ENCODE measurements at regions not wholly inside any gene's neighbourhood (a gene's known extent, or its start where the extent isn't known, plus 50 kb on each side); places are given as distances from the start of the nearest gene placed in this dataset.
"Not testable (repeated sequence)": the region's sequence is repeated elsewhere in the genome, so short reads cannot be mapped to it uniquely, and the experiment has no call there.

- peak; percentile 58 for DNase-seq
Measured at GRCh38 chr20:57092112-57092899, 174.1 kb downstream of the BMP7 start.

DNA sequence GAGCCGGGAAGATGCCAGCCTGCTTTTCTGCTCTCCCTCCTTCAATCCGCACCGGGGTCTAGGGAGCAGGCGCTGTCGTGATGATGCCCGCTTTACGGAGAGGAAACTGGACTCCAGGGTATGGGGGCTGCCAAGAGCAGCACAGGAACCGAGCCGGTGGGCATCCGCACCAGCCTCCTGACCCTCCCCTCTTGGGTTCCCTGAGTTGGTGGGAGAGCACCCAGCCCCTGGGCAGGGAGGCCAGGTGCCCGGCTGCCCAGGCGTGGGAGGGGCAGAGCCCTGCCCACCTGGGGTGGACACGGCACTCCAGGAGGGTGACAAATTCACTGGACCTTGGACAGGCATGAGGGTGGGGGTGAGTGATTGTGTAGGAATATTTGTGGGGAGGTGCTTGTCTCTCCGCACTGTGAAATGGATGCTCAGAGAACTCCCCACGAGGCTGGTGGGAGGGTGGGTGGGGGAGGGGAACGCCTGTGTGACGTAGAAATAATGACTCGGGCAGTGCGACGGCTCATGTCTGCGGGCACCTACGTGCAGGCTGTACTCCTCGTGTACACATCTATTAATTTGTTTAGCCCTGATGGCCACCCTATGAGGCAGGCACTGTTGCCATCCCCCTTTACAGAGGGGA lies 173.4 kb downstream of the BMP7 start:
- no peak for DNase-seq

- DNase-seq: no peak
Measured at GRCh38 chr20:57093766-57094165, 172.7 kb downstream of the BMP7 start.

DNA sequence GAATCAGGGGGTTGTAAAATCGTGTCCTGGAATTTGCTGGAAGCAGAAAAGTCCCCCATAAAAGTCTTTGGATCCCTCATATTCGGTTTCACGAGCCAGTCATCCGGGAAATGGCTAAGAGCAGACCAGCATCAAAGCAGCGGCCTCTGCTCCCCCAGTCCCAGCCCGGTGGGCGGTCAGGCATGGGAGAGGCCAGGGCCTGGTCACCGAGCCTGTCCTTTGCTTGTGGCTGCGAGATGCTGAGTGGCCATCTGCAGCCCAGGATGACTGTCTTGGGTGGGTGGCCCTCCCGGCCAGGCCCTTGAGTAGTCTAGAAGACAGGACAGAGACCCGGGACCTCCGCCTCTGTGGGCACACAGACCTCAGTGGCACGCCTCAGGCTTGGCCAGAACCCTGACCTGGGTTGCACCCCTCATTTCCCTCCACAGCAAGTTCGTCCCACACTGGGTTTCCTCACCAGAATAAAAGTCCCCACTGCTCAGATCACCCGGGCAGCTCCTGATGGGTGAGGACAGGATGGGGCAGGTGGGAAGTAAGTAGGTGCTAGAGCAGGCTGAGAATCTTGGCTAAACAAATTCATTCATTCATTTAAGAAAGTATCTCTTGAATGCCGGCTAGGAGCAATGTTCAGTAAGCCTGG lies 172.1 kb downstream of the BMP7 start:
- DNase-seq: no peak

DNA sequence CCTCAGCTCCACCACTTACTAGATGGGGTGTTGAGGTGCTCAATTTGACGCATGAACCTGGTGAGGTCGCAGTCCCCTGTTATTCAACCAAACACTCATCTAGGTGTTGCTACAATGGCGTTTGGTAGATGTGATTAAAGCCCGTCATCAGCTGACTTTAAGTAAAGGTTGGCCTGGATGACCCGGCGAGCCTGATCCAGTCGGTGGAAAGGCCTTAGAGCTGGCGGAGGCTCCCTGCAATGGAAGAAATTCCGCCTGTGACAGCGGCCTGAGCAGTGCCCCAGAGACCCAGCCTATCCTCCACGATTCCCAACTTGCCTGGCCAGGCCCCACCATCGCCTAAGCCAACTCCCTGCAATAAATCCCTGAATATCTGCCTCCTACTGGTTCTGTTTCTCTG lies 171.4 kb downstream of the BMP7 start:
- DNase-seq: no peak

DNA sequence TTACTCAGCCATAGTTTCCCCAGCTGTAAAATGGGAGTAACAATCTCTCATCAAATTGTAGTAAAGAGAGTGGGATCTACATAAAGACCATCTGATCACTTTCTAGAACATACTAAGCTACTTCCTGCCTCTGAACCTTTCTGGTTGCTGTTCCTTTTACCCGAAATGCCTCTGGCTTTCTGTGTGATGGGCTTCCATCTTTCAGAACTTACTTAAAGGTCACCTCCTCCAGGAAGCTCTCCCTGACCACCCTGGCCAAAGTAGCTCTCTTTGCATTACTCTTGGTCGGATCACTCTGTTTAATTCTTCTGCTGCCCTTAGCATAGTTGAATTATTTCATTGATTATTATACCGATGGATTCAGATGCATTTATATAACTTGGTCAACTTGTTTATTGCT lies 171.0 kb downstream of the BMP7 start:
- no peak for DNase-seq

DNA sequence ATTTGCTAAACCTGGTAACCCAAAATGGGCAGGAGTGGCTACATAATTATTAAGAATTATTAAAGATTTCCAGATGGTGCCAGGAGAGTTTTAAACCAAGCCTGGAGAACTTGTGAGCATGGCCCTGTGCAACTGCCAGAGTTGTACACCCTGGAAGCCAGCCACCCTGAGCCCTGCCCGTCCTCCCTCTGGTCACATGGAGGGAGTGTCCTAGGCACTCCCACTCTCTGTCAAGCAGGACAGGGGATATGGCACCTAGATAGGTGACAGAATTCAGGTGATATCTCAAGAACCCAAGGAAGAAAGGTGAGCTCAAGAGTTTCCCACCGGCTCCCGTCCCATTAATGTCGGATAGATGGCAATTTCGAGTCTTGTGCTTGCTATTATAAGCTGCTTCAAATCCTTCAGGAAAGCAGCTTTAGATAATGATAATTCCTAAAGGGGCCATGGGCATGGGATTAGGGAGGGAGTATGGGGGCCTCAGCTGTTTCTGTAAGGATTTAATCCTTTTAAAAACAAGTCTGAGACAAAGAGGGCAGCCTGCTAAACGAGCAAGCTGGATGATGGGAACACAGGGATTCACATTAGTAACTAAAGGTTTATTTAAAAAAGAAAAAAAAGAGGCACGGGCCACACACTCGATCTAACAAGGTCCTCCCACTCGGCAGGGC lies 169.1 kb downstream of the BMP7 start:
- no peak for DNase-seq

GRCh38 chr20:57102160-57102559 lies 164.3 kb downstream of the BMP7 start:
- DNase-seq: no peak

- DNase-seq: no peak
Measured at GRCh38 chr20:57102566-57102965, 163.9 kb downstream of the BMP7 start.

DNA sequence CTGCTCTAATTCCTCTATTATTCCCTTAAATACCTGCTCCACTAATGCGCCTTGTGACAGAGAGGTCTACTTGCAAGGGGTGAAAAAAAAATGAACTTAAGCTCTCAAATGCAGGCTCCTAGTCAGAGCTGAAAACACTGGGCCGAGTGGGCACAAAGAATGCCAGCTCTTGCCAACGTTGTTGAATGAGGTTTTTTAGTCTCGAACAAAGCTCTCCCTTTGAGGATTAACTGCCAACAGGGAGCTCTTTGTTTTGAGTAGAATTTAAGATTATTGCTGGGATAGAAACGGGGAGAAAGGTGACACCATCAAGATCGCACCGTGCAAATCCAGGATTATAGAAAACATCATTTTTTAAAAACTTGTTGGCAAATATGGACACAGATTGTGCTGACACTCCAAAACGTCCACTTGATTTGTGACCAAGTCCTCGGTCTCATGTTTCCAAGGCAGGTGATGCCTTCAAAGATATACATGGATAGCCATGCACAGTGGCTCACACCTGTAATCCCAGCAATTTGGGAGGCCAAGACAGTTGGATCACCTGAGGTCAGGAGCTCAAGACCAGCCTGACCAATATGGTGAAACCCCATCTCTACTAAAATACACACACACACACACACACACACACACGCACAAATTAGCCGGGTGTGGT lies 163.2 kb downstream of the BMP7 start:
- DNase-seq: no peak

DNA sequence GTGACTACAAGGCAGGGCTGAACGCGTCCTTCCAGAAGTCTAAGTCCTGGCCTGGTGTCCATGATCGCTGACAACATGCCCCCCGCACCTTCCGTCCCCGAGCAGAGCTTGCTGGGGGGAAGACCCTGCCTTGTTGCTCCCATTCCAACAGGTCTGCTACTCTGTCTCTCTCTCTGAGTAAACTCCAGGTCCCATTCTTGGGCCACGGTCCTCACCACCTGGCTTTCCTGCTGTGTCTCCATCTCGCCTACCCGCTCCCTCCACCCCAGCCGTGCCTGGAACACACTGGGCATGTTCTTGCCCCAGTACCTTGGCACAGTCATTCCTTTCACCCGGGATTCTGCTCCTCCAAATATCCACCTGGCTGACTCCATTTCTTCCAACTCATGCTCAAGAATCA lies 162.3 kb downstream of the BMP7 start:
- DNase-seq: no peak

GRCh38 chr20:57104651-57105204 lies 161.7 kb downstream of the BMP7 start:
- no peak for DNase-seq

DNA sequence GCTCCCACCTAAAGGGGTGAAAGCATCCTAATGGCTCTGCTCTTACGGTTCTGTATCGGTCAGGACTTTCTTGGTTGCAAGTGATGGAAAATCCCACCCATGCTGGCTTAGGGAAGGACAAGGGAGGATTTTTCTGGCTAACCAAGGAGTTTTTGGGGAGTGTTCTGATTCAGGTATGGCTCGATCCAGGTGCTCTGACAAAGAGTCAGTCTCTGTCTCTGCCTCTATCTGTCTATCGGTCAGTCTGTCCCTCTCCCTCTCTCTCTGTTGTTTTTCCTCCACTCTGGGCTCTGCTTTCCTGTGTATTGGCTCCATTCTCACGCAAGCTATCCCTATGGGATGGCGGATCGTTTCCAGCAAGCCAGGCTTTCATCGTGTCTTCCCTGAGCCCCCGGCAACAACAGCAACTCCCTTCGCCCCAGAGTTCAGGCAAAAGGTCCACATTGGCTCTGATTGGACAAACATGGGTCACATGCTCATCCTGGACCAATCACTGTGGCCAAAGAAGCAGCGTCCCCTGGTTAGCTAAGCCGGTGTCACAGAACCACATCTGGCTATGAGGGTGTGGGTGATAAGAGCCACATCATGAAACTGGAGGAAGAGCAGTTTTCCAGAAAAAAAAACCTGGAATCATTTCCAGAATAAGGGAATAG lies 160.3 kb downstream of the BMP7 start:
- no peak for DNase-seq

DNA sequence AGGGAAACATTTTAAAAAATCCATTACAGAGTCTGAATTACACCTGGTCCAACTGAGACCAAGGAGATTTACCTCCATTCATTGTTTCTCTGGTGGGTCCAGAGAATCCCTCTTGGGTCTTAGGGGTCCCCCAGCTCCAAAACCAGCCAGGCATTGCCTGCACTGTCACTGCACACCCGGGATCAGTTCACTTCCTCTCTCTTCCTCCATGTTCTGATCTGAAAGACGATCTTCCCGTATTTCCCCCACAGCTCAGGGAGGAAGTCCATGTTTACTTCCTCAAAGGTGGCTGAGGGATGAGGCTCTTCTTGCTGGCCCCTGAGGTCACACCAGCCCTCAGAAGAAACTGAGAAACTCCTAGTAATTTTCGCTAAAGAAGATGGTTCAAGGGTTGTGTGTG lies 159.7 kb downstream of the BMP7 start:
- DNase-seq: no peak

GRCh38 chr20:57107208-57107607 lies 159.2 kb downstream of the BMP7 start:
- no peak for DNase-seq

GRCh38 chr20:57108218-57108617 lies 158.2 kb downstream of the BMP7 start:
- no peak for DNase-seq

- DNase-seq: no peak
Measured at GRCh38 chr20:57108742-57109570, 157.5 kb downstream of the BMP7 start.

- no peak for DNase-seq
Measured at GRCh38 chr20:57109571-57109953, 156.9 kb downstream of the BMP7 start.

DNA sequence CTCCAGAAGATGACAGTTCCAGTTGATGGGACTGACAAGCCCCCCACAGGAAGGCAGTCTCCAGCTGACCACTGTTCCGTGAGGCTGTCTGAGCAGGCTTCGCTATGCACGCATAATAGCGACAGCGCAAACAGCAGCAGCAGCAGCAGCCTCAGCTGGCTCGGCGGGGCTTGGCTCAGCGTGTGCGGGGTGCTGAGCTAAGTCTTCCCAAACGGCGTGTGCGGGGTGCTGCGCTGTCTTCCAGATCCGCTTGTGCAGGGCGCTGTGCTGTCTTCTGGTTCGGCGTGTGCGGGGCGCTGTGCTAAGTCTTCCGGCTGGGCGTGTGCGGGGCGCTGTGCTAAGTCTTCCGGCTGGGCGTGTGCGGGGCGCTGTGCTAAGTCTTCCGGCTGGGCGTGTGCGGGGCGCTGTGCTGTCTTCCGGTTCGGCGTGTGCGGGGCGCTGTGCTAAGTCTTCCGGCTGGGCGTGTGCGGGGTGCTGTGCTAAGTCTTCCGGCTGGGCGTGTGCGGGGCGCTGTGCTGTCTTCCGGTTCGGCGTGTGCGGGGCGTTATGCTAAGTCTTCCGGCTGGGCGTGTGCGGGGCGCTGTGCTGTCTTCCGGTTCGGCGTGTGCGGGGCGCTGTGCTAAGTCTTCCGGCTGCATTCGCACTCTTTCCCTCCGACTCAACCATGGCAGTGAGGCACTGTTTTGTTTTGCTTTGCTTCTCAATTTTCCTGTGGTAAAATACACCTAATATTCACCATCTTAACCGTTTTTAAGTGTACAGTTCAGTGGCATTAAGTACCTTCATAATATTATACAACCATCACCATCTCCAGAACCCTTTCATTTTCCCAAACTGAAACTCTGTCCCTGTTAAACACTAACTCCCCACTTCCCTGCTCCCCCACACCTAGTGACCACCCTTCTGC lies 156.1 kb downstream of the BMP7 start:
- not testable (repeated sequence) for DNase-seq

DNA sequence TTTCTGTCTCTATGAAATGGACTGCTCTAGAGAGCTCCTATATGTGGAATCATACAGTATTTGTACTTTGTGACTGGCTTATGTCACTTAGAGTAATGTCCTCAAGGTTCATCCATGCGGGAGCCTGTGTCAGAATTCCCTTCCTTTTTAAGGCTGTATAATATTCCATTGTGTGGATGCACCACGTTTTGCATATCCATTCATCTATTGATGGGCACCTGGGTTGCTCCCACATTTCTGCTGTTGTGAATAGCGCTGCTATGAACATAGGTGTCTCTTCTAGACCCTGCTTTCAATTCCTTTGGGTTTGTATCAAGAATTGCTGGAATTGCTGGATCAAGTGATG lies 155.4 kb downstream of the BMP7 start:
- DNase-seq: no peak

Data from NCI-H1105 treated with DMSO at 0.1 percent for 48 hours (cell line).